GM12878 (cell line): ENCODE measurements at regions not wholly inside any gene's neighbourhood (a gene's known extent, or its start where the extent isn't known, plus 50 kb on each side); places are given as distances from the start of the nearest gene placed in this dataset.

ENCODE experiments used
- BACH1 ChIP-seq: fragments of 450-650 bp; IDR thresholded peaks from 2 replicates; pipeline ENCODE4 v1.6.1; 2017; ENCODE audit warnings: mild to moderate bottlenecking, borderline replicate concordance
- CTCF ChIP-seq, 3 experiments: IDR thresholded peaks in 2 of 3; conservative IDR thresholded peaks in 1 of 3; 2 replicates each; pipeline ENCODE4 v1.5.1; 2011; ENCODE audit warnings: low read depth in 3 of 3, low read length in 3 of 3, mild to moderate bottlenecking in 3 of 3, control low read depth in 2 of 3, moderate library complexity in 2 of 3, inconsistent platforms in 1 of 3, mixed read lengths in 1 of 3; ENCODE audit not compliant: control insufficient read depth in 2 of 3, insufficient read depth in 1 of 3; ENCODE audit errors: extremely low read depth in 1 of 3
- E2F4 ChIP-seq: IDR thresholded peaks from 2 replicates; pipeline ENCODE4 v1.6.1; 2012; ENCODE audit warnings: low read depth, low read length, improper control_type of control experiment
- EP300 ChIP-seq, 2 experiments: fragments of 150-350 bp in 1 of 2; IDR thresholded peaks; 2 replicates each; pipeline ENCODE4 v1.6.1; 2011 to 2012; ENCODE audit warnings: low read depth in 2 of 2, low read length in 2 of 2, borderline replicate concordance in 1 of 2, improper control_type of control experiment in 1 of 2, inconsistent platforms in 1 of 2; ENCODE audit not compliant: control insufficient read depth in 1 of 2
- IKZF2 ChIP-seq, 2 experiments: fragments of 450-650 bp; IDR thresholded peaks; 2 replicates each; pipeline ENCODE4 v1.6.1; 2017; ENCODE audit warnings: mild to moderate bottlenecking in 2 of 2, moderate library complexity in 2 of 2
- MAX ChIP-seq: IDR thresholded peaks from 2 replicates; pipeline ENCODE4 v1.6.1; 2012; ENCODE audit warnings: low read depth, low read length, improper control_type of control experiment
- MXI1 ChIP-seq: fragments of 150-350 bp; IDR thresholded peaks from 2 replicates; pipeline ENCODE4 v1.6.1; 2011; ENCODE audit warnings: low read depth, mild to moderate bottlenecking, inconsistent platforms, low read length, improper control_type of control experiment
- NFYB ChIP-seq: IDR thresholded peaks from 2 replicates; pipeline ENCODE4 v1.6.1; 2011; ENCODE audit warnings: low read depth, mild to moderate bottlenecking, low read length, improper control_type of control experiment, moderate library complexity; ENCODE audit not compliant: insufficient read depth
- POLR2A ChIP-seq: IDR thresholded peaks from 2 replicates; pipeline ENCODE4 v1.6.1; 2011; ENCODE audit warnings: low read depth, mild to moderate bottlenecking, low read length
- RFX5 ChIP-seq: IDR thresholded peaks from 2 replicates; pipeline ENCODE4 v1.6.1; 2011; ENCODE audit warnings: low read depth, low read length, improper control_type of control experiment
- SIX5 ChIP-seq: IDR thresholded peaks from 2 replicates; pipeline ENCODE4 v1.6.1; 2011; ENCODE audit warnings: mild to moderate bottlenecking, low read depth, low read length, moderate library complexity; ENCODE audit not compliant: severe bottlenecking
- SRF ChIP-seq, 2 experiments: IDR thresholded peaks; 2 replicates each; pipeline ENCODE4 v1.6.1; 2011; ENCODE audit warnings: low read depth in 2 of 2, low read length in 2 of 2, mild to moderate bottlenecking in 1 of 2, moderate library complexity in 1 of 2
- YY1 ChIP-seq: IDR thresholded peaks from 2 replicates; pipeline ENCODE4 v1.6.1; 2011; ENCODE audit warnings: low read depth, mild to moderate bottlenecking, low read length
- ZNF24 ChIP-seq: fragments of 450-650 bp; IDR thresholded peaks from 2 replicates; pipeline ENCODE4 v1.6.1; 2017; ENCODE audit warnings: antibody characterized with exemption, mild to moderate bottlenecking

GRCh38 chr1:94611681-94612475, 70.3 kb upstream of the F3 start:
- TF ChIP-seq CTCF (IDR thresholded peaks at IDR 0.05 in 2 of 3, conservative IDR thresholded peaks at IDR 0.05 in 1 of 3; ENCODE audit: control insufficient read depth in 2 of 3, extremely low read depth in 1 of 3, insufficient read depth in 1 of 3, low read depth in 3 of 3, low read length in 3 of 3) (no peak), MXI1 (no peak), MAX (no peak), IKZF2 (IDR thresholded peaks at IDR 0.05) (no peak), ZNF24 (no peak), EP300 (IDR thresholded peaks at IDR 0.05; ENCODE audit: borderline replicate concordance in 1 of 2, control insufficient read depth in 1 of 2, low read depth in 2 of 2, low read length in 2 of 2) (no peak), BACH1 (no peak), NFYB (no peak), RFX5 (no peak), SIX5 (no peak), YY1 (no peak), SRF (IDR thresholded peaks at IDR 0.05; ENCODE audit: low read depth in 2 of 2, low read length in 2 of 2) (no peak), E2F4 (no peak), POLR2A (no peak)
